HG02798 (cell line): ENCODE measurements at regions not wholly inside any gene's neighbourhood (a gene's known extent, or its start where the extent isn't known, plus 50 kb on each side); places are given as distances from the start of the nearest gene placed in this dataset.

Source experiments
- ATAC-seq: cut with Tn5 transposase; IDR thresholded peaks from one replicate; pipeline ENCODE4 v1.9.1; 2021; ENCODE audit warnings: mild to moderate bottlenecking; ENCODE audit not compliant: unreplicated experiment, poor library complexity

DNA sequence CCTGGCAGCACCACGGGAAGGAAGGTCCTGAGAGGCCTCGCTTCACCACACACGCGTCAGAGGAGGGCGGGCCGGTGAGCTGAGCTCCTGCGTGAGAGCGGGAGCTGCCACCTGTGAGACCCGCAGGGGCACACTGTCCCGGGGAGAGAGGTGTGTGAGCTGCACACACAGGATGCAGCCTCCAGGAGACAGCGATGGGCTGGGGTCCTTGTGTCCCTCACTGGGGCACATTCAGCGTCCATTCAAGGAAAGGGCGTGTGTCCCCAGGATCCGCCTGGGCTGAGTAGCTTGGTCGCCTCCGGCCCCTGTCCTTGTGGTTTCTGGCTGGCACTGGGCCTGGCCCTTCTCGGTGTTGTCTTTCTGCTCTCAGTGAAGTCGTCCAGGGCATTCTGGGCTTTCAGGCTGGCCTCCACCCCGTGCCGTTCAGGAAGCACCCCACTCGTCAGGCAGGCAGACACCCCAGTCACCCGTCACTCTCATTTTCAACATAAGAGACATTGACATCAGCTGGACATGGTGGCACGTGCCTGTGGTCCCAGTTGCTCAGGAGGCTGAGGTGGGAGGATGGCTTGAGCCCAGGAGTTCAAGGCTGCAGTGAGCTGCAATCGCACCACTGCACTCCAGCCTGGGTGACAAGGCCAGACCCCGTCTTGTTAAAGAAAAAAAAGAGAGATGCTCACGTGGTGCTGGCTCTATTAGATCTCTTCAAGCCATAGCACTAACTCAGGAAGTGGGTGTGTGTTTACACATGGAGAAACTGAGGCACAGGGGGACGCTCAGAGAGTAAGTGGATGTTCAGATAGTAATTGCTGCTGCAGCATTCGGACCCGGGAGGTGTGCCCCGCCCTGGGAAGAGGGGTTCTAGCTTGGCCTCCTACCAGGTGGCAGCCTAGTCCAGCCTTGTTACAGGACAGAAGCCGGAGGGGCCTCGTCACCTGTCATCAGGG, 1081.6 kb downstream of the BRD1 start:
- no peak for ATAC-seq

DNA sequence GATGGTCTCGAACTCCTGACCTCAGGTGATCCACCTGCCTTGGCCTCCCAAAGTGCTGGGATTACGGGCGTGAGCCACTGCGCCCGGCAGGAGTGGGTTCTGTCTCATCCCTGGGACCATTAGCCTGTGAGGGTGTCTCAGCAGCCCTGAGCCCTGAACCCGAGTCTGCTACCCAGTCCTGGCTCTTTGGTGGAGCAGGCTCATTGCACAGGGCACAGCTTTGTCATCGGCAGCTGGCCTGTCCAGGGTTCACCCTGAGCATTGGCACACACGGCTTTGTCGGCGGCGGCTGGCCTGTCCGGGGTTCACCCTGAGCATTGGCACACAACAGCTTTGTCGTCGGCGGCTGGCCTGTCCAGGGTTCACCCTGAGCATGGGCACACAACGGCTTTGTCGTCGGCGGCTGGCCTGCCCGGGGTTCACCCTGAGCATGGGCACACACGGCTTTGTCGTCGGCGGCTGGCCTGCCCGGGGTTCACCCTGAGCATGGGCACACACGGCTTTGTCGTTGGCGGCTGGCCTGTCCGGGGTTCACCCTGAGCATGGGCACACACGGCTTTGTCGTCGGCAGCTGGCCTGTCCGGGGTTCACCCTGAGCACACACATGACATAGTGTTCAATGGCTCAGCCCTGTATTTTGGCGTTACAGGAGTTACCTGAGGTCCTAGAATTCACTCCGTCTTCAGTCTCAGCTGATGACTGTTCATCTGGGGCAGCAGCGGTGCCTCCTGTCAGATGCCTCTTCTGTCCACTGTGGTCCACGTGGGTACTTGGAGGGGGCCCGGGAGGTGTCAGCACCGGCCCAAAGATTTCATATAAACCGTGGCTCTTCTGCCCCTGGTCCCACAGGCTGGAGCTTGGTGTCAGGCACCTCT, 1082.5 kb downstream of the BRD1 start:
- no peak for ATAC-seq

DNA sequence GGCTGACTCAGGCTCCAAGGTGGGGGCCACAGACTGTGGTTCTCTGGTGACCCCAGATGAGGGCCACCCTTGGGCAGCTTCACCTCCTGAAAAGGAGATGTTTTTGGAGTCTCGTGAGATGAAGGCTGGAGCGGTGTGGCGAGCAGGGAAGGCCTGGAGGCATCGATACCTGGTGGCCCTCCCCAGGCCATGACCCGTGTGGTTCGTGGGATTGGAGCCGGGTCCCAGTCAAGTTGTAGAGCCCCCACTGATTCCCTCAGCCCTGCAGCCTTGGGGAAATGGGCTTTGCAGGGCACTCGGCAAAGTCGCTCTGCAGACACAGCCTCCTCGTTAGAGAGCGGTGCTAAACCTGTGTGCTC, 1083.4 kb downstream of the BRD1 start:
- ATAC-seq: no peak

DNA sequence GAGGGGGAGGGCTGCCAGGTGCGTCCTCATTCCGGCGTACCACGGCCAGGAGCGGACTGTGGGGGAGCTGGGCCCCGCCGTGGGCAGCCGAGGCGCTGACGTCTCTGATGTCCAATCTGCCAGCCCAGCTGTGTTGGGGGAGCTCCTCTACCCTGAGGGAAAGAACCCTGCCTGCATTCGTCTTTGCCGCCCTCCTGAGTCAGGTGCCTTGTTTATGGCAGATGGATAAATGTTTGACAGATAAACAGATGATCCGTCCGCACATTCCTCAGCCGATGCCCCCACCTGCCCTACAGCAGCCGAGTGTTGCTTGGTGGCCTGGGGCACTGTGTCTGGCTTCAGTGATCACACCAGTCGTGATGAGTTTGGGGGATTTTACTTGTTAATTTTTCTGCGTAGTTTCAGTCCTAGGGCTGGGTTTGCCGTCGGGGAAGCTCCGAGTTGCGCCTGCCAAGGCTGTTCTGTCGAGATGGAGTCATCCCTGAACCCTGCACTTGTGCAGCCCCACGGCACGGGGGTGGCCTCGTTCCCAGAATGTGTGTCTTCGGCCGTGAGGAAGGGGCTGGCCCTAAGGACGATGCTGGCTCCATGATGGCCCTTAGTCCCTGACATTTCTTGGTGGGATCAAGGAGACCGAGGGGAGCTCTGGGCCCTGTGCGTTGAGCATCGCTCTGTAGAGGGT, 1083.9 kb downstream of the BRD1 start:
- ATAC-seq: no peak

DNA sequence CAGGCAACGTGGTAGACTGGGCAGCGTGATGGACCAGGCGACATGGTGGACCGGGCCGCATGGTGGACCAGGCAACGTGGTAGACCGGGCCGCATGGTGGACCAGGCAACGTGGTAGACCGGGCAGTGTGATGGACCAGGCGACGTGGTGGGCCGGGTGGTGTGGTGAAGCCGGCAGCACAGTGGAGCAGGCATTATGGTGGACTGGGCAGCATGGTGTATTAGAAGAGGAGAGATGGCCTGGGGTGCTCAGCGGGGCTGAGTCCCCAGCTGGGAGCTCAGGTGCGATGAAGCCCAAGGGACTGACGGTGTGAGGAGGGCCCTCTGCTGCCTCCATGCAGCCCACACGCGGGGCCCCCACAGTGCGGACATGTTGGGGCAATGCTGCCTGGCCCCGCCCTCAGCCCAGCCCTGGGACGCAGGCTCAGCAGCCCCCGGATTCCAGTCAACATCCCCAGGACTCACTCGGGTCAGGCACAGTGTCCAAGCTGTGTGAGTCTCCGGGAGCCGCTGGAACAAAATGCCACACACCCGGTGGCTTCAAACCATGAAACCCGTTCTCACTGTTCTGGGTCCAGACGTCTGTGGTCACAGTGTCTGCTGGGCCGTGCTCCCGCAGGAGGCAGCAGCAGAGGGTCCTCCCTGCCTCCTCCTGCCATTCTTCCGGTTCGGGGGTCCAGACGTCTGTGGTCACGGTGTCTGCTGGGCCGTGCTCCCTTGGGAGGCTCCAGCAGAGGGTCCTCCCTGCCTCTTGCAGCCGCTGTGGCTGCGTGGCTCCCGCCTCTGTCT, 1084.9 kb downstream of the BRD1 start:
- ATAC-seq: no peak

DNA sequence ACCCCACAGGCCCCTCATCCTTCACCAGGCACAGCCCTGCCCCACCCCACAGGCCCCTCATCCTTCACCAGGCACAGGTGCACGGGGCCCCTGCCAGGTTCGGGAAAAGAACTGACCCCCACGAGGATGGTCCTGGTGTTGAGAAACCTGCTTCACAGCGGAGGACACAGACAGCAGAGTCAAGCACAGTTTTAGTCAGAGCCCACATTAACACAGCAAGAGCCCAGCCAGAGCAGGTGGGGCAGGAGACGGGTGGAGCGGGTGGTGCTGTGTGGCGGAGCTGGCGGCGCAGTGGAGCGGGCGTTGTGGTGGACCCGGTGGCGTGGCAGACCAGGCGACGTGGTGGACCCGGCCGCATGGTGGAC, 1085.5 kb downstream of the BRD1 start:
- no peak for ATAC-seq

DNA sequence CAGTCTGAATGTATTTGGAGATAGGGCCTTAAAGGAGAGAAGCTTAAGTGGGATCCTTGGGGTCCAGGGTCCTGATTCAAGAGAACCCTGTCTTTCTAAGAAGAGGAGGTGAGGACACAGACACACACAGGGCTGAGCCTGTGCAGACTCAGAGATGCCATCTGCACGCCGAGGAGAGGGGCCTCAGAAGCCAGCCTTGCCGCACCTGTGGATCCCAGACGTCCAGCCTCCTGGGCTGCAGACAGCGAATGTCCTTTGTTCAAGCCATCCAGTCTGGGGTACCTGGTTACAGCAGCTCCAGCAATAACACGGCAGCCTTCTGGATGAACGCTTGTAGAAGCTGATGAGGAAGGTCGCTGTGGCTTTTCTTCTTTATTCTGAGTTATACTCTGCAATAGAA, 1086.1 kb downstream of the BRD1 start:
- no peak for ATAC-seq

DNA sequence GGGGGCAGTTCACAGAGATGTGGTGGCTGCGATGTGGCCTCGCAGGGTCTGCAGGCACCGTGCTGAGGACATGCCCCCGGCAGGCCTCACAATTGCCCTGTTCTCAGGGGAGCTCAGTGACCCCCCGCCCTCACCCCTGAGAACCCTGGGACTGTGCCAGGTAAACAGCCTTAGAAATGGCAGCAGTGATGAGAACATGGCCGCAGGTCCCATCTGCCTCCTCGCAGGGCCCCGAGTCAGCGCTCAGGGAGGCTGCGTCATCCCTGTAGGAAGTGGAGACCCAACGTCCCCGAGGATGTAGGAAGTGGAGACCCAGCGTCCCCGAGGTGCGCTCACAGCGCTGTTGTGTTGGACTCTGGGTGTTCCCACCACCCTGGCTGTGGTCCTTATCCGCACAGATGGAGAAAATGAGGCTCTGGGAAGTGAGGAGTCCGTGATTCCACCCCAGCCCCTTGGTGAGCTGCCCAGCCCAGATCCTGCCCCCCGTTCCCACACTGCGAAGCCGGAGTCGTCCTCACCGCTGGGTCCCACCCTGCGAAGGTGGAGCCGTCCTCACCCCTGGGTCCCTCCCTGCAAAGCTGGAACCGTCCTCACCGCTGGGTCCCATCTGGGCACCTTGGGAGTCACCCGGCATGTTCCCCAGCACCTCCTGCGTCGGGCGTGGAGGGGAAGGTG, 1086.8 kb downstream of the BRD1 start:
- no peak for ATAC-seq

DNA sequence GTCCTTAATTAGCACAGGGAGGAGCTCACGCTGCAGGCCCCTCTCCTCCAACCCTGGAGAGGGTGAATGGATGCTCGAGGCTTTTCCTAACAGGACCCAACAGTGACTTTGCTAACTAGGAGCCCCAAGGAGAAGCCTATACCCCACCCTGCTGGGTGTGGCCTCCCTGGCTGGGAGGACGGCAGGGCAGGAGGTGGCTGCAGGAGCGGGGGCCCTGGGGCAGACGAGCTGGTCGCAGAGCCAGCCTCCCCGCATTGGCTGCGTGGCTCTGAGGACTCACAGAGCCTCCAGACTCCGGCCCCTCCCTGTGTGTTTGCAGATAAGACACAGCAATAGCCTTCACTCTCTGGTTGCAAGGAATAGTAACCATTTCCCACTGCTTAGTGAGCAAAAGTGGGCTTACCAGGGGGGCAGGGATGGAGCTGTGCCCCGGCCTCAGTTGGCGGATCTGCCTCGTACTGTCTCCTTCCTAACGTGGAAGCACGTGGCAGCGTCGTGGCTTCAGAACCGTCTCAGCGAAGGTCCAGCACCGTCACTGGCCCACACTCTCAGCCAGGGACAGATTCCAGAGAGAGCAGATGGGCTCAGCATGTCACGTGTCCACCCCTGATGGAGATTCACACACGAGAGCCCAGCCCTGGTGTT, 1087.5 kb downstream of the BRD1 start:
- ATAC-seq: no peak

DNA sequence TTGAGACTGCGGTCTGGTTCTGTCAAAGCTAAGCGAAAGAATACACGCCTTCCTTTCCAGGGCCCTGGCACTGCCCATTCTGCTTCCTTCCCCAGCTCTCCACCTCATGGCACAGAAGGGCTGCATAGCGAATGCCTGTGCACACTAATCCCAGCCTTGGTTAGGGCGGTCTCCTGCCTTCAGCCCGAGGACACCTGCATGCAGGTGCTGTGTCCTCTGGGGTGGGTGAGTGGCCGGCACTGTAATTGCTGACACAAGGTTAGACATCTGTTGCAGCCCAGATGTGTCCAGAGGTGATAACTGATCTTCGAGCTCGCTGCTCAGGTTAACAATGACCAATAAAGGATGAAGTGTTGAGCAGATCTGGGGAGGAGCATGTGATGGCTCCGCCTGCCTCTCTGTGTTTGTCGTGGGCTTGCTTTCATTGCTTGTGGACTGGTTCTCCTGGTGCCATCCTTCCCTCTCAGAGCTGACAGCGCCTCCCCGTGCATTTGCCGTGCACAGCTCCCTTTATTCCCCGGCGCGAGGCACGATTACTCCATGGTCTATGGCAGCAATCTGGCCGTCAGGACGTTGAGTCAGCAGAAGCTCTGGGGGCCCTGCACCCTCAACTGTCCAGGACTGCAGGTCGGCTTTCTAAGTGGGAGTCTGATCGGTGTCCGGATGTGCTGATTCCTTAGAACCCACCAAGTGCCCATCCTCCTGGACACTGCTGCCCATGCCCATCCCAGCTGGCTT, 1088.2 kb downstream of the BRD1 start:
- no peak for ATAC-seq

DNA sequence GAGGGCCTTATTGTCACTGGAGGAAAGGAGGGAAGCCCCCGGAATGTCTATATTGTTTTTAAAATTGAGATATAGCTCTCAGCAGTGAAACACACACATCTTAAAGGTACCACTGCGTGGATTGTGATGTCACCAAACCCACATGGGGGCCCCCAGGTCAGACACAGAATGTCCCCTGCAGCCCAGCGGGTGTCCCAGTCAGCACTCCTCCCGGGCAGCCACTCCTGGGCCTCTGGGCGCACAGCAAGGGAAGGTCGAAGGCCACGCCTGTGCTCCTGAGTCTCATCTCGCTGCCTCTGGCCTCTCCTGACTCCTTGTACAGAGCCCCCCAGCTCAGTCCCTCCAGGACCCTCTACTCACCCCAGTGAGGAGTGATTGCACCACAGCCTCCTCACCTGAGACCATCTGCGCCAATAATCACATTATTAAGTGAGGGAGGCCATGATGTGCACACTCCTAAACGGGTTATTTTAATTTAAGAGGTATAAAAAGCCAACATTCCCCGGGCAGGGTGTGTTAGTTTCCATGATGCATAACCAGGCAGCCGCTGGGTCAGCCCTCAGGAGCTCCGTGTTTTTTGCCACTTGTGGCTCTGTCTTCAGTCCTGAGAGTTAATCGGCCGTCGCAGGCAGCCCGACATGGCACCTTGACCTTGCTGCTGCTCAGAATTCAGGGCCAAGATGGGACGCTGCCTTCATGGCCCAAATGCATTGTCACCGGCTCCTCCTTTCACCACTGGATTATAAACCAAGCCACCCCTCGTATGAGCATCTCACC, 1089.3 kb downstream of the BRD1 start:
- ATAC-seq: no peak

DNA sequence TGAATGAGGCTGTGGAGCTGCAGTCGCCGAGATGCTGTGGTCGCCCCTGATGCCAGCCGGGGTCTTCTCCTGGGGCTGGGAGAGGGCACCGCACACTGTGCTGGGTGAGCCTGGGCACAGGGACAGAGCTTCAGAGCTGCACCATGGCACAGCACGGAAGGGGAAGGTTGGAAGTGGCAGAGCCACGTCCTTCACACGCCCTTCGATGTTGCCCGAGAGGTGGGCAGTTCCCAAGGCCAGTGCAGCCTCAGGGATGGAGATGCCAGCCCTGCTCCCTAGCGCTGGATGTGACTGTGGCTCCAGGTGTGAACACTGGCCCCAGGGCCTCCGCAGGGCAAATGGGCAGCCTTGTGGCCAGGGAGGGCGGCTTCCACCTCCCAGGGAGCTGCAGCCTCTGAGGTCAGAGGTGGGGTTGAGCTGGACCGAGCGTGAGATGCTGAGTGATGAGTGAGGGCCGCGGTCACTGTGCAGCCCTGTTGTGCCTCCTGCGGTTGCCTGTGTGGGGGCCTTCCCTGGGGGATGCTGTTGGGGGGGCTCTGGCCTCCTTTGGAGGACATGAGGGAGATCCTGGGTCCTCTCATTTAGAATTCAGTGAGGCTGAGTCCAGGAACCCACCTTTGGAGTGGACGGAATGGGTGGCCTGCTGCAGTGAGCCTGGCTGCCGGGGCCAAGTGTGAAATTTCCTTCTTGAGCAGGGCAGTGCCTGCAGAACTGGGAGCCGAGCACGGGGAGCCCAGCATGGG, 1090.0 kb downstream of the BRD1 start:
- no peak for ATAC-seq

DNA sequence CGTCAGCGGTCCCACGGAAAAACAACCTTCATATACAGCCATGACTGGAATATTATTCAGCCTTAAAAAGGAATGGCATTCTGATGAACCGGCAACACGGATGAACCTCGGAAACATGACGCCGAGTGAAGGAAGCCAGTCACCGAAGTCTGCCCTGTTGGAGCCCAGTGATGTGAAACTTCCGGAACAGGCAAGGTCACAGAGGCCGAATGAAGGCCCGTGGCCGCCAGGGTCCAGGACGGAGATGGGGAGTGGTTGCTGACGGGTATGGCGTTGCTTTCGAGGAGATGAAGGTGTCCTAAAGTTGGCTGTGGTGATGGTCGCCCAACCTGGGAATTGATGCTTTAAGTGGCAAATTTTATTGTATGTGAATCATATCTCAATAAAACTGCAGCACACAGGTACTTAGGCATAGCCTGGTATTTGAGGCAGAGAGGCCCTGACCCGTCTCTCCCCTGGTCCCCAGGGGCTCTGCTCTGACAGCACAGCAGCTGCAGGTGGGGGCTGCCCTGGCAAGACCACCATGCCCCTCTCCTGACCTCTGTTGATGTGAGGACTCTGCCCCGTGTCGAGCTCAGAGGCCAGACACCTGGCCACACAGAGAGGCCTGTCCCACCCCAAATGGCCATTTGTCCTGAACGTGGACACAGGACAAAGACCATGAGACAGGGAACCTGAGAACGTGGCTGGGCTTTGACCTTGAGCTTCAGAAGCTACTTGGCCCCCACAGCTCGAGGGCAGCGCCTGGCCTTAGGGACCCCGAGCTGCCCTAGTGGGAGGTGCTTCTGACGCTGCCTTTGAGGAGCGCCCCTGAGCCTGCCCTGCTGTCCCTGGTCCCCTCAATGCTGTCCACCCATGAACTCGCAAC, 1090.8 kb downstream of the BRD1 start:
- no peak for ATAC-seq

DNA sequence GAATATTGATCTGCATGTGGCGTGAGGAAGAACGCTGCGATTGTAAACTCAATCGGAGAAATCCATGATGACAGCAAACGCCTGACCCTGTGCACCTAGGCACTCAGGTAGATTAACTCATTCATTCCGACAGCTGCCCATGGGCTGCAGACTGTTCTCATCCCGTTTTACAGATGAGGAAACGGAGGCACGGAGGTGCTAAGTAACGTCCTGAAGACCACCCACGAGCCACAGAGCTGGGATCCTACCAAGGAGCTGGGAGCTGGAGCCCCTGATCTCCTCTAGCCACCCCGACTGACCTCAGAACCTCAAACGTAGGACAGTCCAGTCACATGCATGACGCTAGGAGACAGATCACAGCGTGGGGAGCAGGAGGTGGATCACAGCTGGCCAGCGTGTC, 1092.7 kb downstream of the BRD1 start:
- ATAC-seq: no peak

DNA sequence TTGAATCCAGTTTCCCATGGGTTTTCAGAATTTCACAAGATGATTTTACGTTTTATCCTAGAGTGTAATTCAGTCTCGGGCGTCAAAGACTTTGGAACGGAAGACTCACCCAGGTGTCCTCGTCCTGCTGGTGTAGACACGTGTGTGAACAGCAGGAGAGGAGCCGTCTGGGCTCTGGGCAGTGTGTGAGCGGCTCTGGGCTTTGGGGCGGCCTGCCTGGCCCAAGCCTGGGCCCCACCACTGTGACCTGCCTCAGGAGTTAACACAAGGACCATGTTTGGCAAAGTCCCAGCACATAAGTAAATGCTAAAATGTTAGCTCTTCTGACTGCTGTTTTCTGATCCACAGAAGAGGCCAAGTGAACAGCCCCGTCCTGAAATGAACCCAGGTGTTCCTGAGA, 1093.3 kb downstream of the BRD1 start:
- no peak for ATAC-seq

DNA sequence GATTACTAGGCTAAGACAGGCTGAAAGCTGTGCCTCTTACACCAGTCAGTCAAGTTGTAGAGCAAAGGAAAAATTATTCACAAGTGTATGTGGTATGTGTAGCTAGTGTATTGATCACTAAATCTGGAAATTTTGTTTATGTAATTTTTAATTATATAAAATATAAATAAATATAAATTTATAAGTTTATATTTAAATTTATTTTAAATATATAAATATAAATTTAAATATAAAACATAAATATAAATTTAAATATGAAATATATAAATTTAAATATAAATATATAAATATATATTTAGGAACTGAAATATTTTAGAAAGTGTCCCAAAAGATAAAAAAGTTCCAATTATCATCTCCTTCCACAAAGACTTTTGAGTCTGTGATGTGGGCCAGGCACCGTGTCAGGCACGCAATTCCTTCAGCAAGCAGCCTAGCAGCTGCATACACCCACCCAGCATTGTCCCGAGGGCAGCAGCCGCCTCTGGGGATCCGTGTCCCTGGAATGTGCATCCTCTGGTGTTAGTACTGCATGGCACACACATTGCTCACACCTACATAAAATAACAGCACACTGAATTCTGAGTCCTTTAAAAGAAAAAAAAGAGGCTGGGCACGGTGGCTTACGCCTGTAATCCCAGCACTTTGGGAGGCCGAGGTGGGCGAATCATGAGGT, 1098.0 kb downstream of the BRD1 start:
- ATAC-seq: no peak
